ENCODE measurements at regions not wholly inside any gene's neighbourhood (a gene's known extent, or its start where the extent isn't known, plus 50 kb on each side); places are given as distances from the start of the nearest gene placed in this dataset.

GRCh38 chr3:144942093-144942837 is 970.6 kb downstream of the DIPK2A start:
- Histone ChIP-seq H3K9me3 (ENCODE audit: insufficient read depth, low read depth, low read length) (no peaks in the 10 kb centered on the region), H3K4me1 (ENCODE audit: control insufficient read depth in 1 of 2, insufficient read depth in 2 of 2, low read length in 2 of 2) (no peaks in the 10 kb centered on the region), H4K91ac (ENCODE audit: low read depth, low read length) (no peak overlapping the region), H4K12ac (ENCODE audit: low read depth, low read length) (no peak overlapping the region), H3K4ac (ENCODE audit: low read depth, low read length) (no peak overlapping the region), H2AK5ac (ENCODE audit: low read length) (no peak overlapping the region), H4K8ac (ENCODE audit: low read depth, low read length) (no peak overlapping the region), H3K18ac (ENCODE audit: low read length) (no peak overlapping the region), H3K9ac (ENCODE audit: low read length) (no peak overlapping the region), H3K4me2 (ENCODE audit: low read length) (no peak overlapping the region), H3K79me2 (ENCODE audit: control insufficient read depth, insufficient read depth, low read length, poor library complexity) (no peaks in the 10 kb centered on the region), H2BK5ac (ENCODE audit: low read depth, low read length, poor library complexity) (no peak overlapping the region), H3K27ac (ENCODE audit: low read depth, low read length) (no peak overlapping the region), H3K23ac (ENCODE audit: low read length) (no peak overlapping the region), H2BK120ac (ENCODE audit: insufficient read depth, low read length, poor library complexity) (no peak overlapping the region), H3K4me3 (ENCODE audit: low read depth, low read length) (no peak overlapping the region), H3K14ac (ENCODE audit: low read length) (no peak overlapping the region), H3K27me3 (ENCODE audit: insufficient read depth, low read length) (no peaks in the 10 kb centered on the region), H3K79me1 (ENCODE audit: low read length) (no peaks in the 10 kb centered on the region), H3K36me3 (ENCODE audit: control insufficient read depth in 1 of 2, insufficient read depth in 2 of 2, low read length in 2 of 2) (no peaks in the 10 kb centered on the region), H2AFZ (ENCODE audit: insufficient read depth, low read length, poor library complexity) (no peak overlapping the region), H2BK12ac (ENCODE audit: low read length) (no peak overlapping the region)
- no CpG with 5 or more reads among the region's 3 CpGs for WGBS (ENCODE audit: extremely low coverage, insufficient coverage, insufficient read length)
- DNase-seq = no peak

DNA sequence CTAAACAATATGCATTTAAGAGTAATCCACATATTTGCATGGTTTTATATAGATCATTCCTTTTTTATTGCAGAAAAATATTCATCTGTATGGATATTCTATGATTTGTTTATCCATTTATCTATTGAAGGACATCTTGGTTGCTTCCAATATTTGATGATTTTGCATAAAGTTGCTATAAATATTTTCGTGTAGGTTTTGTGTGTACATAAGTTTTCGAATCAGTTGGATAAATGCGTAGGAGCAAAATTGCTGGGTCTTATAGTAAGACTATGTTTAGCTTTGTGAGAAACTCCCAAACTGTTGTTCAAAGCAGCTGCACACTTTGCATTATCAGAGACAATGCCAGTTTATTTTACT is 971.2 kb downstream of the DIPK2A start:
- H3K14ac ChIP-seq (ENCODE audit: low read length) = no peak overlapping the region
- no peak overlapping the region for H4K12ac ChIP-seq (ENCODE audit: low read depth, low read length)
- no peak overlapping the region for H3K4ac ChIP-seq (ENCODE audit: low read depth, low read length)
- H2BK12ac ChIP-seq (ENCODE audit: low read length) = no peak overlapping the region
- H4K91ac ChIP-seq (ENCODE audit: low read depth, low read length) = no peak overlapping the region
- DNase-seq = no peak
- no peak overlapping the region for H3K4me2 ChIP-seq (ENCODE audit: low read length)
- H3K79me2 ChIP-seq (ENCODE audit: control insufficient read depth, insufficient read depth, low read length, poor library complexity) = no peaks in the 10 kb centered on the region
- H2AK5ac ChIP-seq (ENCODE audit: low read length) = no peak overlapping the region
- H3K23ac ChIP-seq (ENCODE audit: low read length) = no peak overlapping the region
- H3K4me1 ChIP-seq (ENCODE audit: control insufficient read depth in 1 of 2, insufficient read depth in 2 of 2, low read length in 2 of 2) = no peaks in the 10 kb centered on the region
- H3K27ac ChIP-seq (ENCODE audit: low read depth, low read length) = no peak overlapping the region
- no peak overlapping the region for H3K4me3 ChIP-seq (ENCODE audit: low read depth, low read length)
- H2BK120ac ChIP-seq (ENCODE audit: insufficient read depth, low read length, poor library complexity) = no peak overlapping the region
- no peak overlapping the region for H4K8ac ChIP-seq (ENCODE audit: low read depth, low read length)
- no peak overlapping the region for H2BK5ac ChIP-seq (ENCODE audit: low read depth, low read length, poor library complexity)
- H3K36me3 ChIP-seq (ENCODE audit: control insufficient read depth in 1 of 2, insufficient read depth in 2 of 2, low read length in 2 of 2) = no peaks in the 10 kb centered on the region
- no peaks in the 10 kb centered on the region for H3K27me3 ChIP-seq (ENCODE audit: insufficient read depth, low read length)
- H3K18ac ChIP-seq (ENCODE audit: low read length) = no peak overlapping the region
- H3K9ac ChIP-seq (ENCODE audit: low read length) = no peak overlapping the region
- H3K79me1 ChIP-seq (ENCODE audit: low read length) = no peaks in the 10 kb centered on the region
- WGBS (ENCODE audit: extremely low coverage, insufficient coverage, insufficient read length) = no CpG with 5 or more reads among the region's 3 CpGs
- no peaks in the 10 kb centered on the region for H3K9me3 ChIP-seq (ENCODE audit: insufficient read depth, low read depth, low read length)
- H2AFZ ChIP-seq (ENCODE audit: insufficient read depth, low read length, poor library complexity) = no peak overlapping the region

GRCh38 chr3:144947895-144948294 is 976.3 kb downstream of the DIPK2A start:
- no peak overlapping the region for H3K4me3 ChIP-seq (ENCODE audit: low read depth, low read length)
- H2AFZ ChIP-seq (ENCODE audit: insufficient read depth, low read length, poor library complexity) = no peak overlapping the region
- DNase-seq = no peak
- whole genome bisulfite sequencing (ENCODE audit: extremely low coverage, insufficient coverage, insufficient read length) = no CpG with 5 or more reads among the region's 5 CpGs
- no peak overlapping the region for H4K12ac ChIP-seq (ENCODE audit: low read depth, low read length)
- no peaks in the 10 kb centered on the region for H3K36me3 ChIP-seq (ENCODE audit: control insufficient read depth in 1 of 2, insufficient read depth in 2 of 2, low read length in 2 of 2)
- no peak overlapping the region for H3K27ac ChIP-seq (ENCODE audit: low read depth, low read length)
- no peaks in the 10 kb centered on the region for H3K79me2 ChIP-seq (ENCODE audit: control insufficient read depth, insufficient read depth, low read length, poor library complexity)
- no peak overlapping the region for H4K91ac ChIP-seq (ENCODE audit: low read depth, low read length)
- H3K14ac ChIP-seq (ENCODE audit: low read length) = no peak overlapping the region
- H3K9me3 ChIP-seq (ENCODE audit: insufficient read depth, low read depth, low read length) = no peaks in the 10 kb centered on the region
- no peak overlapping the region for H4K8ac ChIP-seq (ENCODE audit: low read depth, low read length)
- no peak overlapping the region for H3K4me2 ChIP-seq (ENCODE audit: low read length)
- H3K79me1 ChIP-seq (ENCODE audit: low read length) = no peaks in the 10 kb centered on the region
- no peak overlapping the region for H3K18ac ChIP-seq (ENCODE audit: low read length)
- H3K9ac ChIP-seq (ENCODE audit: low read length) = no peak overlapping the region
- no peak overlapping the region for H2BK120ac ChIP-seq (ENCODE audit: insufficient read depth, low read length, poor library complexity)
- no peaks in the 10 kb centered on the region for H3K4me1 ChIP-seq (ENCODE audit: control insufficient read depth in 1 of 2, insufficient read depth in 2 of 2, low read length in 2 of 2)
- H2AK5ac ChIP-seq (ENCODE audit: low read length) = no peak overlapping the region
- no peak overlapping the region for H2BK12ac ChIP-seq (ENCODE audit: low read length)
- no peaks in the 10 kb centered on the region for H3K27me3 ChIP-seq (ENCODE audit: insufficient read depth, low read length)
- no peak overlapping the region for H2BK5ac ChIP-seq (ENCODE audit: low read depth, low read length, poor library complexity)
- no peak overlapping the region for H3K4ac ChIP-seq (ENCODE audit: low read depth, low read length)
- no peak overlapping the region for H3K23ac ChIP-seq (ENCODE audit: low read length)

GRCh38 chr3:144948711-144949110 is 977.1 kb downstream of the DIPK2A start:
- Histone ChIP-seq H3K79me2 (ENCODE audit: control insufficient read depth, insufficient read depth, low read length, poor library complexity) (no peaks in the 10 kb centered on the region), H2BK120ac (ENCODE audit: insufficient read depth, low read length, poor library complexity) (no peak overlapping the region)
- no peak for DNase-seq

More at GRCh38 chr3:144948711-144949110, 977.1 kb downstream of the DIPK2A start:
- Histone ChIP-seq H2AFZ (ENCODE audit: insufficient read depth, low read length, poor library complexity) (no peak overlapping the region), H4K8ac (ENCODE audit: low read depth, low read length) (no peak overlapping the region), H3K18ac (ENCODE audit: low read length) (no peak overlapping the region), H3K27ac (ENCODE audit: low read depth, low read length) (no peak overlapping the region), H3K36me3 (ENCODE audit: control insufficient read depth in 1 of 2, insufficient read depth in 2 of 2, low read length in 2 of 2) (no peaks in the 10 kb centered on the region), H3K4me3 (ENCODE audit: low read depth, low read length) (no peak overlapping the region), H3K79me1 (ENCODE audit: low read length) (no peaks in the 10 kb centered on the region), H3K9me3 (ENCODE audit: insufficient read depth, low read depth, low read length) (no peaks in the 10 kb centered on the region), H3K4me1 (ENCODE audit: control insufficient read depth in 1 of 2, insufficient read depth in 2 of 2, low read length in 2 of 2) (no peaks in the 10 kb centered on the region), H3K4ac (ENCODE audit: low read depth, low read length) (no peak overlapping the region), H2BK12ac (ENCODE audit: low read length) (no peak overlapping the region), H3K23ac (ENCODE audit: low read length) (no peak overlapping the region), H2BK5ac (ENCODE audit: low read depth, low read length, poor library complexity) (no peak overlapping the region), H2AK5ac (ENCODE audit: low read length) (no peak overlapping the region), H4K12ac (ENCODE audit: low read depth, low read length) (no peak overlapping the region), H3K14ac (ENCODE audit: low read length) (no peak overlapping the region), H3K4me2 (ENCODE audit: low read length) (no peak overlapping the region), H4K91ac (ENCODE audit: low read depth, low read length) (no peak overlapping the region), H3K27me3 (ENCODE audit: insufficient read depth, low read length) (no peaks in the 10 kb centered on the region), H3K9ac (ENCODE audit: low read length) (no peak overlapping the region)
- no CpG with 5 or more reads among the region's 2 CpGs for whole genome bisulfite sequencing (ENCODE audit: extremely low coverage, insufficient coverage, insufficient read length)
